IPS-18a (cell line): ENCODE measurements at regions not wholly inside any gene's neighbourhood (a gene's known extent, or its start where the extent isn't known, plus 50 kb on each side); places are given as distances from the start of the nearest gene placed in this dataset.

Experiments used
- H3K27ac ChIP-seq: one replicate; pipeline ENCODE4 v1.5.1; 2013; ENCODE audit warnings: low read length
- H3K27me3 ChIP-seq: one replicate; pipeline ENCODE4 v1.6.1; 2013; ENCODE audit warnings: mild to moderate bottlenecking, low read length; ENCODE audit not compliant: control insufficient read depth, insufficient read depth
- H3K36me3 ChIP-seq: one replicate; pipeline ENCODE4 v1.6.1; 2013; ENCODE audit warnings: low read depth, low read length; ENCODE audit not compliant: control insufficient read depth
- H3K4me1 ChIP-seq: one replicate; pipeline ENCODE4 v1.6.1; 2013; ENCODE audit warnings: low read depth, low read length; ENCODE audit not compliant: control insufficient read depth
- H3K4me3 ChIP-seq: one replicate; pipeline ENCODE4 v1.5.1; 2013; ENCODE audit warnings: low read length
- H3K9ac ChIP-seq: one replicate; pipeline ENCODE4 v1.6.1; 2013; ENCODE audit warnings: mild to moderate bottlenecking, low read length, moderate library complexity
- H3K9me3 ChIP-seq: one replicate; pipeline ENCODE4 v1.6.1; 2013; ENCODE audit warnings: low read depth, low read length; ENCODE audit not compliant: control insufficient read depth

GRCh38 chr13:68257111-68257842 lies 1027.1 kb upstream of the PCDH9 start:
- Histone ChIP-seq H3K4me3 (no peak overlapping the region), H3K9me3 (no peaks in the 10 kb centered on the region), H3K36me3 (no peaks in the 10 kb centered on the region), H3K9ac (no peak overlapping the region), H3K27ac (no peak overlapping the region), H3K4me1 (no peaks in the 10 kb centered on the region), H3K27me3 (no peaks in the 10 kb centered on the region)

- H3K27me3 ChIP-seq = no peaks in the 10 kb centered on the region
- no peaks in the 10 kb centered on the region for H3K4me1 ChIP-seq
- H3K36me3 ChIP-seq = no peaks in the 10 kb centered on the region
- no peaks in the 10 kb centered on the region for H3K9me3 ChIP-seq
- no peak overlapping the region for H3K27ac ChIP-seq
- H3K9ac ChIP-seq = no peak overlapping the region
- H3K4me3 ChIP-seq = no peak overlapping the region
Observed at GRCh38 chr13:68254151-68254550, 1024.0 kb upstream of the PCDH9 start.

GRCh38 chr13:68234274-68234673 lies 1004.1 kb upstream of the PCDH9 start:
- Histone ChIP-seq H3K4me3 (no peak overlapping the region), H3K27ac (no peak overlapping the region), H3K27me3 (no peaks in the 10 kb centered on the region), H3K9ac (no peak overlapping the region), H3K36me3 (no peaks in the 10 kb centered on the region), H3K9me3 (no peaks in the 10 kb centered on the region), H3K4me1 (peaks cover 21% of the 10 kb centered on the region)

GRCh38 chr13:68232351-68233130 lies 1002.4 kb upstream of the PCDH9 start:
- Histone ChIP-seq H3K27me3 (no peaks in the 10 kb centered on the region), H3K9me3 (no peaks in the 10 kb centered on the region), H3K4me1 (peaks cover 21% of the 10 kb centered on the region), H3K4me3 (no peak overlapping the region), H3K27ac (no peak overlapping the region), H3K36me3 (no peaks in the 10 kb centered on the region), H3K9ac (no peak overlapping the region)

GRCh38 chr13:68214691-68215415 lies 984.7 kb upstream of the PCDH9 start:
- Histone ChIP-seq H3K4me3 (no peak overlapping the region), H3K27me3 (no peaks in the 10 kb centered on the region), H3K36me3 (no peaks in the 10 kb centered on the region), H3K4me1 (no peaks in the 10 kb centered on the region), H3K9me3 (no peaks in the 10 kb centered on the region), H3K9ac (no peak overlapping the region), H3K27ac (no peak overlapping the region)

- no peak overlapping the region for H3K4me3 ChIP-seq
- H3K4me1 ChIP-seq = no peaks in the 10 kb centered on the region
- H3K36me3 ChIP-seq = no peaks in the 10 kb centered on the region
- H3K27ac ChIP-seq = no peak overlapping the region
- no peak overlapping the region for H3K9ac ChIP-seq
- no peaks in the 10 kb centered on the region for H3K9me3 ChIP-seq
- H3K27me3 ChIP-seq = no peaks in the 10 kb centered on the region
Observed at GRCh38 chr13:68199271-68199670, 969.1 kb upstream of the PCDH9 start.

- H3K4me3 ChIP-seq = no peak overlapping the region
- no peaks in the 10 kb centered on the region for H3K36me3 ChIP-seq
- no peaks in the 10 kb centered on the region for H3K9me3 ChIP-seq
- H3K4me1 ChIP-seq = no peaks in the 10 kb centered on the region
- no peaks in the 10 kb centered on the region for H3K27me3 ChIP-seq
- H3K27ac ChIP-seq = no peak overlapping the region
- H3K9ac ChIP-seq = no peak overlapping the region
Observed at GRCh38 chr13:68190818-68191217, 960.7 kb upstream of the PCDH9 start.

- H3K27me3 ChIP-seq = no peaks in the 10 kb centered on the region
- H3K9me3 ChIP-seq = no peaks in the 10 kb centered on the region
- H3K9ac ChIP-seq = no peak overlapping the region
- H3K36me3 ChIP-seq = no peaks in the 10 kb centered on the region
- H3K4me1 ChIP-seq = no peaks in the 10 kb centered on the region
- no peak overlapping the region for H3K27ac ChIP-seq
- H3K4me3 ChIP-seq = no peak overlapping the region
Observed at GRCh38 chr13:68185444-68186141, 955.5 kb upstream of the PCDH9 start.

GRCh38 chr13:68176475-68176874 lies 946.3 kb upstream of the PCDH9 start:
- Histone ChIP-seq H3K27ac (no peak overlapping the region), H3K9me3 (no peaks in the 10 kb centered on the region), H3K4me3 (no peak overlapping the region), H3K27me3 (no peaks in the 10 kb centered on the region), H3K36me3 (no peaks in the 10 kb centered on the region), H3K9ac (no peak overlapping the region), H3K4me1 (no peaks in the 10 kb centered on the region)

GRCh38 chr13:68174893-68175292 lies 944.8 kb upstream of the PCDH9 start:
- Histone ChIP-seq H3K27ac (no peak overlapping the region), H3K4me3 (no peak overlapping the region), H3K9me3 (no peaks in the 10 kb centered on the region), H3K9ac (no peak overlapping the region), H3K27me3 (no peaks in the 10 kb centered on the region), H3K36me3 (no peaks in the 10 kb centered on the region), H3K4me1 (no peaks in the 10 kb centered on the region)

- Histone ChIP-seq H3K4me3 (no peak overlapping the region), H3K27ac (no peak overlapping the region), H3K27me3 (no peaks in the 10 kb centered on the region), H3K36me3 (no peaks in the 10 kb centered on the region), H3K9me3 (no peaks in the 10 kb centered on the region), H3K4me1 (no peaks in the 10 kb centered on the region), H3K9ac (no peak overlapping the region)
Observed at GRCh38 chr13:68173111-68173510, 943.0 kb upstream of the PCDH9 start.
